ENCODE measurements at regions not wholly inside any gene's neighbourhood (a gene's known extent, or its start where the extent isn't known, plus 50 kb on each side); places are given as distances from the start of the nearest gene placed in this dataset.

DNA sequence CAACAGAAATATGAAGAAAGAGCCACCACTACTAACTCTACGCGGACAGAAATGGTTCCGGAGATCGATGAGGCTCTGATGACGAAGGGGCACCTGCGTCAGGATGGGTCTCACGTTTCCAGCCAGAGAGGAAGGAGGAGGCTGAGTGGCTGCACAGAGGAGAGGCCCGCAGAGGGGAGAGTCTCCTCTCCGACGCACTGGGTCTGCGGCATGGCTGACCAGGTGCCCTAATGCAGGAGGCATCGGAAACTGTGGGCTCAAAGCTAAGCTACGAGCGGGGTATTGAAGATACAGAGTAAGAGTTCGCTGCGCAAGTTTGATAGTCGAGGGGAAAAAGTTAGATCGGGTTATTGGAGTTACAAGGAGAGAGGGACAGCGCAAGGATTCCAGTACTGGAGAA lies 69.9 kb downstream of the TTLL2 start:
- TF ChIP-seq, protein P1, sequence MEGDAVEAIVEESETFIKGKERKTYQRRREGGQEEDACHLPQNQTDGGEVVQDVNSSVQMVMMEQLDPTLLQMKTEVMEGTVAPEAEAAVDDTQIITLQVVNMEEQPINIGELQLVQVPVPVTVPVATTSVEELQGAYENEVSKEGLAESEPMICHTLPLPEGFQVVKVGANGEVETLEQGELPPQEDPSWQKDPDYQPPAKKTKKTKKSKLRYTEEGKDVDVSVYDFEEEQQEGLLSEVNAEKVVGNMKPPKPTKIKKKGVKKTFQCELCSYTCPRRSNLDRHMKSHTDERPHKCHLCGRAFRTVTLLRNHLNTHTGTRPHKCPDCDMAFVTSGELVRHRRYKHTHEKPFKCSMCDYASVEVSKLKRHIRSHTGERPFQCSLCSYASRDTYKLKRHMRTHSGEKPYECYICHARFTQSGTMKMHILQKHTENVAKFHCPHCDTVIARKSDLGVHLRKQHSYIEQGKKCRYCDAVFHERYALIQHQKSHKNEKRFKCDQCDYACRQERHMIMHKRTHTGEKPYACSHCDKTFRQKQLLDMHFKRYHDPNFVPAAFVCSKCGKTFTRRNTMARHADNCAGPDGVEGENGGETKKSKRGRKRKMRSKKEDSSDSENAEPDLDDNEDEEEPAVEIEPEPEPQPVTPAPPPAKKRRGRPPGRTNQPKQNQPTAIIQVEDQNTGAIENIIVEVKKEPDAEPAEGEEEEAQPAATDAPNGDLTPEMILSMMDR (IDR thresholded peaks at IDR 0.05), result no peak
- TF ChIP-seq POLR2A (IDR thresholded peaks at IDR 0.05), result no peak

Measured in lower leg skin (tissue), 3 donors.